HG03108 (cell line): ENCODE measurements at regions not wholly inside any gene's neighbourhood (a gene's known extent, or its start where the extent isn't known, plus 50 kb on each side); places are given as distances from the start of the nearest gene placed in this dataset.

Source experiments
- ATAC-seq: cut with Tn5 transposase; IDR thresholded peaks from one replicate; pipeline ENCODE4 v1.9.1; 2021; ENCODE audit warnings: moderate library complexity; ENCODE audit not compliant: unreplicated experiment

GRCh38 chr10:36638462-36639155 is 486.8 kb upstream of the ANKRD30A start:
- no peak for ATAC-seq

GRCh38 chr10:36636879-36637278 is 488.5 kb upstream of the ANKRD30A start:
- no peak for ATAC-seq

- ATAC-seq, result no peak
Measured at GRCh38 chr10:36636285-36636839, 489.0 kb upstream of the ANKRD30A start.

- ATAC-seq, result no peak
Measured at GRCh38 chr10:36634916-36635315, 490.5 kb upstream of the ANKRD30A start.

- no peak for ATAC-seq
Measured at GRCh38 chr10:36630267-36630666, 495.1 kb upstream of the ANKRD30A start.

GRCh38 chr10:36629476-36629875 is 495.9 kb upstream of the ANKRD30A start:
- ATAC-seq, result no peak

- no peak for ATAC-seq
Measured at GRCh38 chr10:36624551-36625100, 500.8 kb upstream of the ANKRD30A start.

- ATAC-seq, result no peak
Measured at GRCh38 chr10:36621346-36621745, 504.1 kb upstream of the ANKRD30A start.

- no peak for ATAC-seq
Measured at GRCh38 chr10:36612436-36612835, 513.0 kb upstream of the ANKRD30A start.

GRCh38 chr10:36608866-36609265 is 516.5 kb upstream of the ANKRD30A start:
- no peak for ATAC-seq

- ATAC-seq, result no peak
Measured at GRCh38 chr10:36608251-36608650, 517.1 kb upstream of the ANKRD30A start.

GRCh38 chr10:36606234-36606839 is 519.1 kb upstream of the ANKRD30A start:
- ATAC-seq, result no peak

- ATAC-seq, result no peak
Measured at GRCh38 chr10:36604316-36604715, 521.1 kb upstream of the ANKRD30A start.

- no peak for ATAC-seq
Measured at GRCh38 chr10:36603688-36604087, 521.7 kb upstream of the ANKRD30A start.

GRCh38 chr10:36602374-36602773 is 523.0 kb upstream of the ANKRD30A start:
- no peak for ATAC-seq

GRCh38 chr10:36597756-36598320 is 527.6 kb upstream of the ANKRD30A start:
- ATAC-seq, result no peak

- ATAC-seq, result no peak
Measured at GRCh38 chr10:36592964-36593363, 532.4 kb upstream of the ANKRD30A start.

- no peak for ATAC-seq
Measured at GRCh38 chr10:36591436-36591835, 534.0 kb upstream of the ANKRD30A start.

- ATAC-seq, result no peak
Measured at GRCh38 chr10:36583690-36584089, 541.7 kb upstream of the ANKRD30A start.

GRCh38 chr10:36581237-36581636 is 544.2 kb upstream of the ANKRD30A start:
- no peak for ATAC-seq

GRCh38 chr10:36578306-36578705 is 547.1 kb upstream of the ANKRD30A start:
- no peak for ATAC-seq

GRCh38 chr10:36577126-36577525 is 548.3 kb upstream of the ANKRD30A start:
- no peak for ATAC-seq
